Subcutaneous abdominal adipose tissue (tissue), 5 donors: ENCODE measurements at regions not wholly inside any gene's neighbourhood (a gene's known extent, or its start where the extent isn't known, plus 50 kb on each side); places are given as distances from the start of the nearest gene placed in this dataset.
"Not testable (repeated sequence)": the region's sequence is repeated elsewhere in the genome, so short reads cannot be mapped to it uniquely, and the experiment has no call there.

ENCODE experiments used
- H3K27ac ChIP-seq: one replicate; pipeline ENCODE4 v1.7.0; 2013; ENCODE audit warnings: low read depth, mild to moderate bottlenecking, inconsistent platforms, low read length, moderate library complexity
- H3K27me3 ChIP-seq, 5 donors: one replicate each; pipeline ENCODE4 v1.7.0; 2013; ENCODE audit warnings: low read length in 5 of 5, inconsistent platforms in 1 of 5; ENCODE audit not compliant: control insufficient read depth in 5 of 5, insufficient read depth in 4 of 5
- H3K36me3 ChIP-seq, 5 donors: one replicate each; pipeline ENCODE4 v1.7.0; 2013; ENCODE audit warnings: low read length in 5 of 5; ENCODE audit not compliant: control insufficient read depth in 5 of 5, insufficient read depth in 5 of 5
- H3K4me1 ChIP-seq, 5 donors: one replicate each; pipeline ENCODE4 v1.7.0; 2013; ENCODE audit warnings: low read length in 5 of 5, mild to moderate bottlenecking in 3 of 5, moderate library complexity in 1 of 5; ENCODE audit not compliant: control insufficient read depth in 5 of 5, insufficient read depth in 5 of 5
- H3K4me3 ChIP-seq, 5 donors: one replicate each; pipeline ENCODE4 v1.7.0; 2013; ENCODE audit warnings: low read length in 5 of 5, low read depth in 1 of 5
- H3K9ac ChIP-seq, 5 donors: one replicate each; pipeline ENCODE4 v1.7.0; 2013; ENCODE audit warnings: low read length in 5 of 5, mild to moderate bottlenecking in 4 of 5, moderate library complexity in 3 of 5
- H3K9me3 ChIP-seq, 5 donors: one replicate each; pipeline ENCODE4 v1.7.0; 2013; ENCODE audit warnings: low read length in 5 of 5; ENCODE audit not compliant: control insufficient read depth in 5 of 5
- donor health status: healthy.
- donor health status: healthy.
- donor health status: healthy.
- donor health status: healthy.
- donor health status: healthy.

- peak overlapping the region in 1 of 5 donors; percentile 2 for H3K4me3 ChIP-seq
- peak overlapping the region; percentile 80 for H3K27ac ChIP-seq
- peak overlapping the region in 1 of 5 donors; percentile 52 for H3K9ac ChIP-seq
- H3K27me3 ChIP-seq: no peaks in the 10 kb centered on the region
- no peaks in the 10 kb centered on the region for H3K36me3 ChIP-seq
- H3K4me1 ChIP-seq: peaks cover 0 to 43% (median 28%) of the 10 kb centered on the region in 5 donors
- no peaks in the 10 kb centered on the region for H3K9me3 ChIP-seq
Measured at GRCh38 chr5:112532654-112533360, 113.7 kb upstream of the EPB41L4A start.

GRCh38 chr5:112533362-112533761, 114.3 kb upstream of the EPB41L4A start:
- H3K4me3 ChIP-seq: peak overlapping the region in 1 of 5 donors; percentile 42
- H3K27ac ChIP-seq: peak overlapping the region; percentile 80

GRCh38 chr5:112534067-112534583, 115.0 kb upstream of the EPB41L4A start:
- peak overlapping the region in 1 of 5 donors; percentile 7 for H3K9ac ChIP-seq
- no peaks in the 10 kb centered on the region for H3K9me3 ChIP-seq
- peak overlapping the region; percentile 80 for H3K27ac ChIP-seq
- peak overlapping the region in 2 of 5 donors; percentile 12 to 41 for H3K4me3 ChIP-seq
- H3K27me3 ChIP-seq: no peaks in the 10 kb centered on the region
- H3K4me1 ChIP-seq: peaks cover 0 to 30% (median 17%) of the 10 kb centered on the region in 5 donors
- no peaks in the 10 kb centered on the region for H3K36me3 ChIP-seq

More at GRCh38 chr5:112533362-112533761, 114.3 kb upstream of the EPB41L4A start:
- Histone ChIP-seq H3K4me1 (peaks cover 0 to 38% (median 24%) of the 10 kb centered on the region in 5 donors), H3K9ac (peak overlapping the region in 1 of 5 donors; percentile 52), H3K9me3 (no peaks in the 10 kb centered on the region), H3K36me3 (no peaks in the 10 kb centered on the region), H3K27me3 (no peaks in the 10 kb centered on the region)

GRCh38 chr5:112534611-112535255, 115.7 kb upstream of the EPB41L4A start:
- Histone ChIP-seq H3K36me3 (no peaks in the 10 kb centered on the region), H3K27ac (peak overlapping the region; percentile 80), H3K9me3 (no peaks in the 10 kb centered on the region), H3K9ac (peak overlapping the region in 1 of 5 donors; percentile 7), H3K4me3 (peak overlapping the region in 1 of 5 donors; percentile 41), H3K27me3 (no peaks in the 10 kb centered on the region), H3K4me1 (peaks cover 0 to 27% (median 17%) of the 10 kb centered on the region in 5 donors)

- H3K4me1 ChIP-seq: peaks cover 0 to 27% (median 17%) of the 10 kb centered on the region in 5 donors
- no peaks in the 10 kb centered on the region for H3K27me3 ChIP-seq
- H3K4me3 ChIP-seq: no peak overlapping the region
- H3K36me3 ChIP-seq: no peaks in the 10 kb centered on the region
- no peaks in the 10 kb centered on the region for H3K9me3 ChIP-seq
- H3K27ac ChIP-seq: no peak overlapping the region
- no peak overlapping the region for H3K9ac ChIP-seq
Measured at GRCh38 chr5:112535356-112535755, 116.3 kb upstream of the EPB41L4A start.

- H3K4me1 ChIP-seq, H3K27ac ChIP-seq, H3K27me3 ChIP-seq, H3K4me3 ChIP-seq, H3K36me3 ChIP-seq, H3K9ac ChIP-seq, H3K9me3 ChIP-seq: not testable (repeated sequence)
Measured at GRCh38 chr5:112544558-112544957, 125.5 kb upstream of the EPB41L4A start.

- Histone ChIP-seq H3K27ac (no peak overlapping the region), H3K36me3 (no peaks in the 10 kb centered on the region), H3K27me3 (no peaks in the 10 kb centered on the region), H3K9me3 (no peaks in the 10 kb centered on the region), H3K4me3 (no peak overlapping the region), H3K9ac (no peak overlapping the region), H3K4me1 (peaks cover 0 to 20% (median 4%) of the 10 kb centered on the region in 5 donors)
Measured at GRCh38 chr5:112546946-112547592, 128.0 kb upstream of the EPB41L4A start.

- H3K27ac ChIP-seq: no peak overlapping the region
- no peaks in the 10 kb centered on the region for H3K36me3 ChIP-seq
- no peak overlapping the region for H3K9ac ChIP-seq
- peaks cover 0 to 23% (median 5%) of the 10 kb centered on the region in 5 donors for H3K4me1 ChIP-seq
- H3K9me3 ChIP-seq: no peaks in the 10 kb centered on the region
- no peak overlapping the region for H3K4me3 ChIP-seq
- H3K27me3 ChIP-seq: no peaks in the 10 kb centered on the region
Measured at GRCh38 chr5:112548246-112548881, 129.3 kb upstream of the EPB41L4A start.

- no peak overlapping the region for H3K27ac ChIP-seq
- H3K9ac ChIP-seq: no peak overlapping the region
- H3K9me3 ChIP-seq: no peaks in the 10 kb centered on the region
- H3K4me3 ChIP-seq: no peak overlapping the region
- peaks cover 0 to 23% (median 5%) of the 10 kb centered on the region in 5 donors for H3K4me1 ChIP-seq
- H3K27me3 ChIP-seq: no peaks in the 10 kb centered on the region
- no peaks in the 10 kb centered on the region for H3K36me3 ChIP-seq
Measured at GRCh38 chr5:112549127-112549526, 130.1 kb upstream of the EPB41L4A start.
